Colonic mucosa (tissue), 4 donors: ENCODE measurements at regions not wholly inside any gene's neighbourhood (a gene's known extent, or its start where the extent isn't known, plus 50 kb on each side); places are given as distances from the start of the nearest gene placed in this dataset.
A peak's percentile ranks its signal among the peaks of the same experiment; 100 is the strongest.

Experiments used
- DNase-seq: peaks from one replicate; pipeline ENCODE4 v3.0.0-alpha.2; 2020
- H3K27ac ChIP-seq: fragments of 200-600 bp; one replicate; pipeline ENCODE4 v1.8.0; 2021
- H3K27me3 ChIP-seq: fragments of 200-600 bp; one replicate; pipeline ENCODE4 v1.8.0; 2021
- H3K36me3 ChIP-seq: fragments of 200-600 bp; one replicate; pipeline ENCODE4 v1.8.0; 2021
- H3K4me1 ChIP-seq: fragments of 200-600 bp; one replicate; pipeline ENCODE4 v1.8.0; 2021; ENCODE audit warnings: mild to moderate bottlenecking
- H3K4me3 ChIP-seq: fragments of 200-600 bp; one replicate; pipeline ENCODE4 v1.8.0; 2021
- H3K9ac ChIP-seq, 2 donors: one replicate each; pipeline ENCODE4 v1.7.0; 2013; ENCODE audit warnings: control low read depth in 2 of 2, low read depth in 2 of 2, low read length in 2 of 2
- H3K9me3 ChIP-seq: fragments of 200-600 bp; one replicate; pipeline ENCODE4 v1.8.0; 2021
- CTCF ChIP-seq: fragments of 200-600 bp; IDR thresholded peaks from one replicate; pipeline ENCODE4 v1.8.0; 2022; ENCODE audit warnings: antibody characterized with exemption, mild to moderate bottlenecking
- intact Hi-C: fragments of 100-400 bp; cut with DNase I; formaldehyde crosslinking; loops from one replicate; pipeline ENCODE4 v1.14.1; 2022
- donor health status: healthy.
- donor health status: DM: no; HTN: no; CAD: no.
- donor health status: DM: no; HTN: no; CAD: no.

- DNase-seq: peak; percentile 66
- no peak overlapping the region for H3K27ac ChIP-seq
- H3K9ac ChIP-seq: no peak overlapping the region
These were observed 784.1 kb upstream of the TBX3 start for GRCh38 chr12:115468087-115468510.

GRCh38 chr12:115467531-115467930 lies 783.6 kb upstream of the TBX3 start:
- Histone ChIP-seq H3K4me3 (no peak overlapping the region), H3K36me3 (no peaks in the 10 kb centered on the region), H3K27ac (no peak overlapping the region), H3K9me3 (no peaks in the 10 kb centered on the region), H3K9ac (no peak overlapping the region), H3K4me1 (no peaks in the 10 kb centered on the region), H3K27me3 (no peaks in the 10 kb centered on the region)
- TF ChIP-seq CTCF: no peak
- no peak for DNase-seq
- intact Hi-C loops: no loop called here

More at GRCh38 chr12:115468087-115468510, 784.1 kb upstream of the TBX3 start:
- no peaks in the 10 kb centered on the region for H3K9me3 ChIP-seq
- no peak for TF ChIP-seq CTCF
- intact Hi-C loops: no loop called here
- H3K27me3 ChIP-seq: no peaks in the 10 kb centered on the region
- no peaks in the 10 kb centered on the region for H3K36me3 ChIP-seq
- no peak overlapping the region for H3K4me3 ChIP-seq
- H3K4me1 ChIP-seq: no peaks in the 10 kb centered on the region

- intact Hi-C loops: no loop called here
- no peak overlapping the region for H3K9ac ChIP-seq
- H3K27me3 ChIP-seq: no peaks in the 10 kb centered on the region
- H3K4me3 ChIP-seq: no peak overlapping the region
- H3K4me1 ChIP-seq: no peaks in the 10 kb centered on the region
- no peaks in the 10 kb centered on the region for H3K9me3 ChIP-seq
- TF ChIP-seq CTCF: no peak
- no peaks in the 10 kb centered on the region for H3K36me3 ChIP-seq
- no peak for DNase-seq
- H3K27ac ChIP-seq: no peak overlapping the region
These were observed 782.1 kb upstream of the TBX3 start for GRCh38 chr12:115466076-115466475.

GRCh38 chr12:115464661-115465060 lies 780.7 kb upstream of the TBX3 start:
- intact Hi-C loops: no loop called here

GRCh38 chr12:115464111-115464581 lies 780.2 kb upstream of the TBX3 start:
- H3K36me3 ChIP-seq: no peaks in the 10 kb centered on the region
- H3K4me1 ChIP-seq: no peaks in the 10 kb centered on the region
- H3K27ac ChIP-seq: no peak overlapping the region
- H3K9me3 ChIP-seq: no peaks in the 10 kb centered on the region
- H3K27me3 ChIP-seq: no peaks in the 10 kb centered on the region
- DNase-seq: peak; percentile 31
- H3K4me3 ChIP-seq: no peak overlapping the region
- intact Hi-C loops: no loop called here
- no peak overlapping the region for H3K9ac ChIP-seq
- no peak for TF ChIP-seq CTCF

More at GRCh38 chr12:115464661-115465060, 780.7 kb upstream of the TBX3 start:
- H3K27ac ChIP-seq: no peak overlapping the region
- H3K27me3 ChIP-seq: no peaks in the 10 kb centered on the region
- no peak for TF ChIP-seq CTCF
- no peak overlapping the region for H3K9ac ChIP-seq
- H3K4me3 ChIP-seq: no peak overlapping the region
- no peaks in the 10 kb centered on the region for H3K36me3 ChIP-seq
- no peak for DNase-seq
- H3K9me3 ChIP-seq: no peaks in the 10 kb centered on the region
- H3K4me1 ChIP-seq: no peaks in the 10 kb centered on the region

- no peak for DNase-seq
- no peaks in the 10 kb centered on the region for H3K4me1 ChIP-seq
- no peaks in the 10 kb centered on the region for H3K36me3 ChIP-seq
- no peak overlapping the region for H3K4me3 ChIP-seq
- intact Hi-C loops: no loop called here
- no peak overlapping the region for H3K27ac ChIP-seq
- H3K27me3 ChIP-seq: no peaks in the 10 kb centered on the region
- no peaks in the 10 kb centered on the region for H3K9me3 ChIP-seq
- no peak for TF ChIP-seq CTCF
- H3K9ac ChIP-seq: no peak overlapping the region
These were observed 777.4 kb upstream of the TBX3 start for GRCh38 chr12:115461401-115461800.
